HEK293 (cell line): ENCODE measurements at regions not wholly inside any gene's neighbourhood (a gene's known extent, or its start where the extent isn't known, plus 50 kb on each side); places are given as distances from the start of the nearest gene placed in this dataset.

Source experiments
- CTCF ChIA-PET: fragments of 350-600 bp; formaldehyde crosslinking; extraction: SDS; loops from one replicate; lab custom pipeline; 2021; ENCODE audit warnings: antibody characterized with exemption; lab: Yijun Ruan, JAX
- POLR2A ChIA-PET: fragments of 300-600 bp; formaldehyde crosslinking; extraction: SDS; loops from one replicate; lab custom pipeline; 2020; ENCODE audit warnings: antibody characterized with exemption, inconsistent platforms; lab: Yijun Ruan, JAX
- H3K27ac ChIP-seq: fragments of 200-500 bp; sonication (Bioruptor generic); 2 replicates; pipeline ENCODE4 v1.5.1; 2014; ENCODE audit warnings: low read depth, low read length, control low read depth, inconsistent platforms; ENCODE audit errors: extremely low read depth
- H3K36me3 ChIP-seq, 2 experiments: fragments of 200-500 bp in 1 of 2; sonication (Bioruptor generic) in 1 of 2; 1 replicate in 1 of 2; 2 replicates in 1 of 2; pipeline ENCODE4 v1.5.1; 2014 to 2017; ENCODE audit warnings: inconsistent platforms in 2 of 2, low read length in 2 of 2; ENCODE audit not compliant: control insufficient read depth in 2 of 2, insufficient read depth in 1 of 2
- H3K4me1 ChIP-seq: fragments of 200-500 bp; sonication (Bioruptor generic); 2 replicates; pipeline ENCODE4 v1.5.1; 2014; ENCODE audit warnings: mild to moderate bottlenecking, low read length, inconsistent platforms; ENCODE audit not compliant: control insufficient read depth, insufficient read depth
- H3K4me3 ChIP-seq: 2 replicates; pipeline ENCODE4 v1.5.1; 2011; ENCODE audit warnings: low read depth, mild to moderate bottlenecking, control low read depth, low read length, moderate library complexity
- H3K9me3 ChIP-seq: fragments of 200-500 bp; sonication (Bioruptor generic); 2 replicates; pipeline ENCODE4 v1.5.1; 2014; ENCODE audit warnings: low read depth, low read length, inconsistent platforms; ENCODE audit not compliant: control insufficient read depth, insufficient read depth
- CTCF ChIP-seq: fragments of 450-650 bp; formaldehyde crosslinking; IDR thresholded peaks from 2 replicates; pipeline ENCODE4 v1.5.1; 2016; ENCODE audit warnings: missing biosample characterization, missing genetic modification characterization
- MEIS1 ChIP-seq: sonication (generic); formaldehyde crosslinking; IDR thresholded peaks from 2 replicates; pipeline ENCODE4 v1.8.1; 2022; ENCODE audit warnings: missing genetic modification reagents, mild to moderate bottlenecking, borderline replicate concordance
- OSR2 ChIP-seq: fragments of 450-650 bp; formaldehyde crosslinking; IDR thresholded peaks from 2 replicates; pipeline ENCODE4 v1.5.1; 2016; ENCODE audit warnings: missing biosample characterization, missing genetic modification characterization
- OVOL3 ChIP-seq: fragments of 450-650 bp; formaldehyde crosslinking; IDR thresholded peaks from 2 replicates; pipeline ENCODE4 v1.5.1; 2016; ENCODE audit warnings: missing biosample characterization, missing genetic modification characterization
- PATZ1 ChIP-seq: fragments of 450-650 bp; formaldehyde crosslinking; IDR thresholded peaks from 2 replicates; pipeline ENCODE4 v1.5.1; 2016; ENCODE audit warnings: missing biosample characterization, missing genetic modification characterization
- PRDM10 ChIP-seq: fragments of 450-650 bp; formaldehyde crosslinking; IDR thresholded peaks from 2 replicates; pipeline ENCODE4 v1.5.1; 2016; ENCODE audit warnings: missing biosample characterization, missing genetic modification characterization
- PRDM2 ChIP-seq: fragments of 450-650 bp; formaldehyde crosslinking; IDR thresholded peaks from 2 replicates; pipeline ENCODE4 v1.5.1; 2016; ENCODE audit warnings: missing biosample characterization, missing genetic modification characterization, borderline replicate concordance
- TCF7L2 ChIP-seq: IDR thresholded peaks from 2 replicates; pipeline ENCODE4 v1.6.1; 2011; ENCODE audit warnings: low read depth, mild to moderate bottlenecking, inconsistent platforms, low read length, moderate library complexity, borderline replicate concordance
- TRIM28 ChIP-seq: IDR thresholded peaks from 2 replicates; pipeline ENCODE4 v1.6.1; 2011; ENCODE audit warnings: low read length, control low read depth, borderline replicate concordance
- ZBTB1 ChIP-seq: fragments of 450-650 bp; formaldehyde crosslinking; IDR thresholded peaks from 2 replicates; pipeline ENCODE4 v1.5.1; 2016; ENCODE audit warnings: missing biosample characterization, missing genetic modification characterization
- ZFP37 ChIP-seq: fragments of 450-650 bp; formaldehyde crosslinking; IDR thresholded peaks from 2 replicates; pipeline ENCODE4 v1.5.1; 2016; ENCODE audit warnings: missing biosample characterization, missing genetic modification characterization
- ZNF10 ChIP-seq: fragments of 450-650 bp; formaldehyde crosslinking; IDR thresholded peaks from 2 replicates; pipeline ENCODE4 v1.5.1; 2017; ENCODE audit warnings: missing biosample characterization, missing genetic modification characterization
- ZNF140 ChIP-seq: fragments of 450-650 bp; formaldehyde crosslinking; IDR thresholded peaks from 2 replicates; pipeline ENCODE4 v1.5.1; 2016; ENCODE audit warnings: missing biosample characterization, missing genetic modification characterization
- ZNF302 ChIP-seq: fragments of 450-650 bp; formaldehyde crosslinking; IDR thresholded peaks from 2 replicates; pipeline ENCODE4 v1.5.1; 2016; ENCODE audit warnings: missing biosample characterization, missing genetic modification characterization, low read depth
- ZNF324 ChIP-seq: fragments of 450-650 bp; formaldehyde crosslinking; IDR thresholded peaks from 2 replicates; pipeline ENCODE4 v1.5.1; 2016; ENCODE audit warnings: missing biosample characterization, missing genetic modification characterization
- ZNF48 ChIP-seq: fragments of 450-650 bp; formaldehyde crosslinking; IDR thresholded peaks from 2 replicates; pipeline ENCODE4 v1.5.1; 2016; ENCODE audit warnings: missing biosample characterization, missing genetic modification characterization
- ZNF529 ChIP-seq: fragments of 450-650 bp; formaldehyde crosslinking; IDR thresholded peaks from 2 replicates; pipeline ENCODE4 v1.5.1; 2017; ENCODE audit warnings: missing genetic modification characterization, missing biosample characterization; ENCODE audit not compliant: insufficient replicate concordance
- ZNF544 ChIP-seq: fragments of 450-650 bp; formaldehyde crosslinking; IDR thresholded peaks from 2 replicates; pipeline ENCODE4 v1.5.0; 2017; ENCODE audit warnings: missing biosample characterization, missing genetic modification characterization
- ZNF600 ChIP-seq: fragments of 450-650 bp; formaldehyde crosslinking; IDR thresholded peaks from 2 replicates; pipeline ENCODE4 v1.5.1; 2016; ENCODE audit warnings: missing biosample characterization, missing genetic modification characterization
- ZNF670 ChIP-seq: fragments of 450-650 bp; formaldehyde crosslinking; IDR thresholded peaks from 2 replicates; pipeline ENCODE4 v1.5.1; 2016; ENCODE audit warnings: missing biosample characterization, missing genetic modification characterization, low read depth

GRCh38 chr6:112936079-112936472 is 588.9 kb downstream of the RFPL4B start:
- Histone ChIP-seq H3K27ac (no peak overlapping the region), H3K4me1 (peaks cover 9% of the 10 kb centered on the region), H3K9me3 (no peaks in the 10 kb centered on the region), H3K36me3 (no peaks in the 10 kb centered on the region), H3K4me3 (no peak overlapping the region)
- ChIA-PET POLR2A (no interaction called here), CTCF (no interaction called here)
- TF ChIP-seq ZNF544 (tag by site-specific recombination): no peak
- no peak for TF ChIP-seq ZNF48 (tag by site-specific recombination)
- TF ChIP-seq ZNF600 (tag by site-specific recombination): no peak
- TF ChIP-seq TCF7L2: no peak
- TF ChIP-seq MEIS1: no peak
- TF ChIP-seq ZNF529: no peak
- TF ChIP-seq ZNF670 (tag by site-specific recombination): no peak
- TF ChIP-seq OVOL3 (tag by site-specific recombination): no peak
- no peak for TF ChIP-seq ZNF140
- no peak for TF ChIP-seq OSR2 (tag by site-specific recombination)
- TF ChIP-seq ZFP37: no peak
- TF ChIP-seq TRIM28: no peak
- TF ChIP-seq CTCF (tag by site-specific recombination): no peak
- no peak for TF ChIP-seq PRDM10 (tag by site-specific recombination)
- no peak for TF ChIP-seq ZNF302
- no peak for TF ChIP-seq ZNF324 (tag by site-specific recombination)
- TF ChIP-seq PATZ1 (tag by site-specific recombination): no peak
- no peak for TF ChIP-seq ZNF10 (tag by site-specific recombination)
- TF ChIP-seq PRDM2: no peak
- no peak for TF ChIP-seq ZBTB1 (tag by site-specific recombination)
